ENCODE measurements at regions not wholly inside any gene's neighbourhood (a gene's known extent, or its start where the extent isn't known, plus 50 kb on each side); places are given as distances from the start of the nearest gene placed in this dataset.
"Not testable (repeated sequence)": the region's sequence is repeated elsewhere in the genome, so short reads cannot be mapped to it uniquely, and the experiment has no call there.

DNA sequence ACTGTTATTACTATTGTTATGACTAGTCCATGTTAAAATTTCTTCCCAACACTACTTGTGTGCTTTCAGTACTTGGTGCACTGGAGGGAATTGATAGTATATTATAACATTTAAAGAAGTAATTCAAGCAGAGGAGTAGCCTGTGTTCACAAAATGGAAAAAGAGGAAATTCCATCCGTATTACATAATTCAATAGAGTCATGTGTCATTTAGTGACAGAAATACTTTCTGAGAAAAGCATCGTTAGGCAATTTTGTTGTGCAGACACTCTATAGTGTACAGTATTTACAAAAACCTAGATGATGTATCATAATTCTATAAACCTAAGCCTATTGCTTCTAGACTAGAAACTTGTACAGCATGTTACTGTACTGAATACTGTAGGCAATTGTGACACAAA is 78.3 kb upstream of the PCSK5 start:
- Mint-ChIP-seq H3K27me3 (no peaks in the 10 kb centered on the region), H3K4me1 (no peaks in the 10 kb centered on the region), H3K4me3 (no peak overlapping the region), H3K27ac (no peak overlapping the region), H3K9me3 (ENCODE audit: insufficient read depth) (peaks cover 13% of the 10 kb centered on the region)
- POLR2A ChIA-PET: no interaction called here
- Histone ChIP-seq H3K27me3 (replicated peaks in 1 of 4; ENCODE audit: control extremely low read depth in 1 of 4, control insufficient read depth in 3 of 4, insufficient read depth in 4 of 4, low read length in 3 of 4) (no peaks in the 10 kb centered on the region), H3K4me3 (ENCODE audit: control extremely low read depth in 1 of 5, extremely low read depth in 1 of 5, insufficient read depth in 1 of 5, low read depth in 2 of 5, low read length in 4 of 5) (no peak overlapping the region), H3K36me3 (replicated peaks in 1 of 2; ENCODE audit: control extremely low read depth in 1 of 2, control insufficient read depth in 1 of 2, extremely low read depth in 1 of 2, insufficient read depth in 2 of 2, low read length in 1 of 2) (no peaks in the 10 kb centered on the region), H3K79me2 (ENCODE audit: control insufficient read depth, insufficient read depth, low read length) (no peaks in the 10 kb centered on the region), H4K20me1 (ENCODE audit: control insufficient read depth, insufficient read depth, low read length, poor library complexity, severe bottlenecking) (no peaks in the 10 kb centered on the region), H3K9ac (ENCODE audit: low read length) (no peak overlapping the region), H3K4me2 (replicated peaks; ENCODE audit: low read depth, low read length, poor library complexity, severe bottlenecking) (no peak overlapping the region), H3K27ac (ENCODE audit: low read length in 2 of 2) (no peak overlapping the region), H2AFZ (ENCODE audit: insufficient read depth, low read depth, low read length, poor library complexity, severe bottlenecking) (no peak overlapping the region), H3K4me1 (ENCODE audit: control insufficient read depth in 2 of 2, insufficient read depth in 2 of 2, low read length in 2 of 2) (no peaks in the 10 kb centered on the region), H3K9me3 (ENCODE audit: control extremely low read depth in 1 of 3, control insufficient read depth in 2 of 3, insufficient read depth in 1 of 3, low read length in 2 of 3) (peaks cover 0 to 3% (median 0%) of the 10 kb centered on the region in 3 donors)
- CTCF ChIA-PET: no interaction called here
- DNase-seq (no peak), ATAC-seq (ENCODE audit: low read depth) (no peak)
- TF ChIP-seq EZH2 (IDR thresholded peaks at IDR 0.05; ENCODE audit: borderline replicate concordance, insufficient read depth, low read depth, low read length, poor library complexity, severe bottlenecking) (no peak), CTCF (IDR thresholded peaks at IDR 0.05) (no peak)
- intact Hi-C loops (cut with micrococcal nuclease): no loop called here
- WGBS (ENCODE audit: insufficient coverage): no CpG with 5 or more reads among the region's 2 CpGs

- Histone ChIP-seq H3K9ac (ENCODE audit: low read length) (no peak overlapping the region), H3K4me3 (ENCODE audit: control extremely low read depth in 1 of 5, extremely low read depth in 1 of 5, insufficient read depth in 1 of 5, low read depth in 2 of 5, low read length in 4 of 5) (no peak overlapping the region), H3K27ac (ENCODE audit: low read length in 2 of 2) (no peak overlapping the region), H3K4me2 (replicated peaks; ENCODE audit: low read depth, low read length, poor library complexity, severe bottlenecking) (no peak overlapping the region), H2AFZ (ENCODE audit: insufficient read depth, low read depth, low read length, poor library complexity, severe bottlenecking) (no peak overlapping the region), H3K9me3 (ENCODE audit: control extremely low read depth in 1 of 3, control insufficient read depth in 2 of 3, insufficient read depth in 1 of 3, low read length in 2 of 3) (peaks cover 0 to 3% (median 0%) of the 10 kb centered on the region in 3 donors), H4K20me1 (ENCODE audit: control insufficient read depth, insufficient read depth, low read length, poor library complexity, severe bottlenecking) (no peaks in the 10 kb centered on the region), H3K79me2 (ENCODE audit: control insufficient read depth, insufficient read depth, low read length) (no peaks in the 10 kb centered on the region), H3K36me3 (replicated peaks in 1 of 2; ENCODE audit: control extremely low read depth in 1 of 2, control insufficient read depth in 1 of 2, extremely low read depth in 1 of 2, insufficient read depth in 2 of 2, low read length in 1 of 2) (no peaks in the 10 kb centered on the region), H3K27me3 (replicated peaks in 1 of 4; ENCODE audit: control extremely low read depth in 1 of 4, control insufficient read depth in 3 of 4, insufficient read depth in 4 of 4, low read length in 3 of 4) (no peaks in the 10 kb centered on the region), H3K4me1 (ENCODE audit: control insufficient read depth in 2 of 2, insufficient read depth in 2 of 2, low read length in 2 of 2) (no peaks in the 10 kb centered on the region)
- peaks cover 15% of the 10 kb centered on the region for H3K9me3 Mint-ChIP-seq (ENCODE audit: insufficient read depth)
- no peak for TF ChIP-seq CTCF (IDR thresholded peaks at IDR 0.05)
- no peak for TF ChIP-seq EZH2 (IDR thresholded peaks at IDR 0.05; ENCODE audit: borderline replicate concordance, insufficient read depth, low read depth, low read length, poor library complexity, severe bottlenecking)
- DNase-seq (no peak), ATAC-seq (ENCODE audit: low read depth) (no peak)
- no peak overlapping the region for H3K4me3 Mint-ChIP-seq
- ChIA-PET POLR2A (no interaction called here), CTCF (no interaction called here)
- no peak overlapping the region for H3K27ac Mint-ChIP-seq
- no peaks in the 10 kb centered on the region for H3K27me3 Mint-ChIP-seq
- intact Hi-C loops (cut with micrococcal nuclease): no loop called here
- no peaks in the 10 kb centered on the region for H3K4me1 Mint-ChIP-seq
These were observed 75.8 kb upstream of the PCSK5 start for GRCh38 chr9:75814667-75815066.

DNA sequence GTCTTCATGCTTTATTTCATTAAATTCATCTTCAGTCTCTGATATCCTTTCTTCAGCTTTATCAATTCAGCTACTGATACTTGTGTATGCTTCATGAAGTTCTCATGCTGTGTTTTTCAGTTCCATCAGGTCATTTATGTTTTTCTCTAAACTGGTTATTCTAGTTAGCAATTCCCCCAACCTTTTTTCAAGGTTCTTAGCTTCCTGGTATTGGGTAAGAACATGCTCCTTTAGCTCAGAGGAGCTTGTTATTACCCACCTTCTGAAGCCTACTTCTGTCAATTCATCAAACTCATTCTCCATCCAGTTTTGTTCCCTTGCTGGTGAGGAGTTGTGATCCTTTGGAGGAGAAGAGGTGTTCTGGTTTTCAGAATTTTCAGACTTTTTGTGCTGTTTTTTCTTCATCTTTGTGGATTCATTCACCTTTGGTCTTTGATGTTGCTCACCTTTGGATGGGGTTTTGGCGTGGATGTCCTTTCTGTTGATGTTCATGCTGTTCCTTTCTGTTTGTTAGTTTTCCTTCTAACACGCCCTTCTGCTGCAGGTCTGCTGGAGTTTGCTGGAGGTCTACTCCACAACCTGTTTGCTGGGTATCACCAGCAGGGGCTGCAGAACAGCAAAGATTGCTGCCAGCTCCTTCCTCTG is 69.9 kb upstream of the PCSK5 start:
- H3K27ac Mint-ChIP-seq; H3K36me3 ChIP-seq (replicated peaks in 1 of 2; ENCODE audit: control extremely low read depth in 1 of 2, control insufficient read depth in 1 of 2, extremely low read depth in 1 of 2, insufficient read depth in 2 of 2, low read length in 1 of 2); CTCF ChIA-PET; ATAC-seq (ENCODE audit: low read depth); H3K27ac ChIP-seq (ENCODE audit: low read length in 2 of 2); H3K4me2 ChIP-seq (replicated peaks; ENCODE audit: low read depth, low read length, poor library complexity, severe bottlenecking); H3K9me3 ChIP-seq (ENCODE audit: control extremely low read depth in 1 of 3, control insufficient read depth in 2 of 3, insufficient read depth in 1 of 3, low read length in 2 of 3); H3K79me2 ChIP-seq (ENCODE audit: control insufficient read depth, insufficient read depth, low read length); H3K4me1 Mint-ChIP-seq; H3K27me3 Mint-ChIP-seq; intact Hi-C loops (cut with micrococcal nuclease); H2AFZ ChIP-seq (ENCODE audit: insufficient read depth, low read depth, low read length, poor library complexity, severe bottlenecking); H3K4me3 ChIP-seq (ENCODE audit: control extremely low read depth in 1 of 5, extremely low read depth in 1 of 5, insufficient read depth in 1 of 5, low read depth in 2 of 5, low read length in 4 of 5); POLR2A ChIA-PET; H3K27me3 ChIP-seq (replicated peaks in 1 of 4; ENCODE audit: control extremely low read depth in 1 of 4, control insufficient read depth in 3 of 4, insufficient read depth in 4 of 4, low read length in 3 of 4); H4K20me1 ChIP-seq (ENCODE audit: control insufficient read depth, insufficient read depth, low read length, poor library complexity, severe bottlenecking); H3K9me3 Mint-ChIP-seq (ENCODE audit: insufficient read depth); DNase-seq; H3K4me3 Mint-ChIP-seq; H3K9ac ChIP-seq (ENCODE audit: low read length); H3K4me1 ChIP-seq (ENCODE audit: control insufficient read depth in 2 of 2, insufficient read depth in 2 of 2, low read length in 2 of 2): not testable (repeated sequence)
- 92% methylated on average over 2 of the region's 2 CpGs for WGBS (ENCODE audit: insufficient coverage)

Measured in B cell (primary cell).